ENCODE measurements at regions not wholly inside any gene's neighbourhood (a gene's known extent, or its start where the extent isn't known, plus 50 kb on each side); places are given as distances from the start of the nearest gene placed in this dataset.

DNA sequence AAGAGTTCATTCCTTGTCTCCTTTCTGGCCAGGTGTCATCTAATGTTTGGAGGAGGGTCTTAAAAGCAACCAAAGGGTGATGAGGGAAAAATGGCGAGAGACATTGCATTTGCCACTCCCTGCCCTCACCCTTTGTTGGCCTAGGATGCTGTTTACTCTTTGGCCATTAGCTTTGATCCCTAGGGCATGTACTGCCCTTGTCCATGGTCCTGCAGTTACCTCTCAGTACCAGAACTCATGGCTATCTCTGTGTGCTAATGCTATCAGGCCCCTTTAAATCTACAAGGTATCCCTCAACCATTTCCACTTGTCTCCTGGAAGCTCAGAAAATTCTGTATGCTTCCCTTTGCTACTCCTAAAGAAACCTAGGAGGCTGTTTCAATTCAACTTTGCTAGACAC lies 424.8 kb upstream of the PLXNA2 start:
- Histone ChIP-seq H3K27me3 (ENCODE audit: insufficient read depth, low read length, poor library complexity, severe bottlenecking) (no peaks in the 10 kb centered on the region), H3K9me3 (ENCODE audit: insufficient read depth, low read depth, low read length) (no peaks in the 10 kb centered on the region), H4K20me1 (ENCODE audit: insufficient read depth, low read length, poor library complexity, severe bottlenecking) (no peaks in the 10 kb centered on the region), H3K4me3 (ENCODE audit: low read length, poor library complexity, severe bottlenecking) (no peak overlapping the region), H3F3A (ENCODE audit: low read depth) (no peaks in the 10 kb centered on the region), H2AFZ (ENCODE audit: low read length) (no peak overlapping the region), H3K9me2 (replicated peaks; ENCODE audit: low read depth, low read length) (no peaks in the 10 kb centered on the region), H3K4me1 (ENCODE audit: insufficient read depth, low read length, poor library complexity, severe bottlenecking) (no peaks in the 10 kb centered on the region), H3K36me3 (ENCODE audit: insufficient read depth, low read length) (no peaks in the 10 kb centered on the region), H3K4me2 (ENCODE audit: low read depth, low read length, poor library complexity, severe bottlenecking) (no peak overlapping the region), H3K79me2 (ENCODE audit: insufficient read depth, low read length) (no peaks in the 10 kb centered on the region), H3K9ac (ENCODE audit: low read depth, low read length, poor library complexity, severe bottlenecking) (no peak overlapping the region)
- no peak for TF ChIP-seq EZH2phosphoT487 (IDR thresholded peaks at IDR 0.05; ENCODE audit: borderline replicate concordance)
- TF ChIP-seq, protein P1, sequence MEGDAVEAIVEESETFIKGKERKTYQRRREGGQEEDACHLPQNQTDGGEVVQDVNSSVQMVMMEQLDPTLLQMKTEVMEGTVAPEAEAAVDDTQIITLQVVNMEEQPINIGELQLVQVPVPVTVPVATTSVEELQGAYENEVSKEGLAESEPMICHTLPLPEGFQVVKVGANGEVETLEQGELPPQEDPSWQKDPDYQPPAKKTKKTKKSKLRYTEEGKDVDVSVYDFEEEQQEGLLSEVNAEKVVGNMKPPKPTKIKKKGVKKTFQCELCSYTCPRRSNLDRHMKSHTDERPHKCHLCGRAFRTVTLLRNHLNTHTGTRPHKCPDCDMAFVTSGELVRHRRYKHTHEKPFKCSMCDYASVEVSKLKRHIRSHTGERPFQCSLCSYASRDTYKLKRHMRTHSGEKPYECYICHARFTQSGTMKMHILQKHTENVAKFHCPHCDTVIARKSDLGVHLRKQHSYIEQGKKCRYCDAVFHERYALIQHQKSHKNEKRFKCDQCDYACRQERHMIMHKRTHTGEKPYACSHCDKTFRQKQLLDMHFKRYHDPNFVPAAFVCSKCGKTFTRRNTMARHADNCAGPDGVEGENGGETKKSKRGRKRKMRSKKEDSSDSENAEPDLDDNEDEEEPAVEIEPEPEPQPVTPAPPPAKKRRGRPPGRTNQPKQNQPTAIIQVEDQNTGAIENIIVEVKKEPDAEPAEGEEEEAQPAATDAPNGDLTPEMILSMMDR (conservative IDR thresholded peaks at IDR 0.05; ENCODE audit: low read length): no peak

DNA sequence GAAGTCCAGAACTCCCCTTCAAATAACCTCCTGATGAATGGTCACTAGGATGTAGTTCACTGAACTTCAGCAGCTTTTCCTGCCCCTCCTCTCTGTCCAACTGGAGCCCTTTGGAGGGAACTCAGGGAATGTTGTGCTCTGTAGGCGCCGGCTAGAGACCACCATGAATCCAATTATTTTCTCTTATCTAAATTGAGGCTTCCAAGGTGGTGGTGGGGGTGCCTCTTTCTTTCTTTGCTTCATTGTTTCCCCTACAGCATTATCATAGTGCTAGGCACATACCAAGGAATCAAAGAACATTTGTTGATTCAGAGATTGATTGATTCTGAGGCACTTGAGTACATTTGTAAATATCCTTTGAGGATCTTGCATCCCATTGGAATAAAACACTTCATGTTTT lies 426.6 kb upstream of the PLXNA2 start:
- no peaks in the 10 kb centered on the region for H3K9me3 ChIP-seq (ENCODE audit: insufficient read depth, low read depth, low read length)
- no peaks in the 10 kb centered on the region for H3K79me2 ChIP-seq (ENCODE audit: insufficient read depth, low read length)
- H3K9ac ChIP-seq (ENCODE audit: low read depth, low read length, poor library complexity, severe bottlenecking): no peak overlapping the region
- no peaks in the 10 kb centered on the region for H3K36me3 ChIP-seq (ENCODE audit: insufficient read depth, low read length)
- no peaks in the 10 kb centered on the region for H3K9me2 ChIP-seq (replicated peaks; ENCODE audit: low read depth, low read length)
- no peaks in the 10 kb centered on the region for H3F3A ChIP-seq (ENCODE audit: low read depth)
- H3K4me3 ChIP-seq (ENCODE audit: low read length, poor library complexity, severe bottlenecking): no peak overlapping the region
- no peaks in the 10 kb centered on the region for H4K20me1 ChIP-seq (ENCODE audit: insufficient read depth, low read length, poor library complexity, severe bottlenecking)
- H3K27me3 ChIP-seq (ENCODE audit: insufficient read depth, low read length, poor library complexity, severe bottlenecking): no peaks in the 10 kb centered on the region
- H3K4me1 ChIP-seq (ENCODE audit: insufficient read depth, low read length, poor library complexity, severe bottlenecking): no peaks in the 10 kb centered on the region
- no peak for TF ChIP-seq EZH2phosphoT487 (IDR thresholded peaks at IDR 0.05; ENCODE audit: borderline replicate concordance)
- TF ChIP-seq, protein P1 (conservative IDR thresholded peaks at IDR 0.05; ENCODE audit: low read length): no peak
- H2AFZ ChIP-seq (ENCODE audit: low read length): no peak overlapping the region
- H3K4me2 ChIP-seq (ENCODE audit: low read depth, low read length, poor library complexity, severe bottlenecking): no peak overlapping the region

DNA sequence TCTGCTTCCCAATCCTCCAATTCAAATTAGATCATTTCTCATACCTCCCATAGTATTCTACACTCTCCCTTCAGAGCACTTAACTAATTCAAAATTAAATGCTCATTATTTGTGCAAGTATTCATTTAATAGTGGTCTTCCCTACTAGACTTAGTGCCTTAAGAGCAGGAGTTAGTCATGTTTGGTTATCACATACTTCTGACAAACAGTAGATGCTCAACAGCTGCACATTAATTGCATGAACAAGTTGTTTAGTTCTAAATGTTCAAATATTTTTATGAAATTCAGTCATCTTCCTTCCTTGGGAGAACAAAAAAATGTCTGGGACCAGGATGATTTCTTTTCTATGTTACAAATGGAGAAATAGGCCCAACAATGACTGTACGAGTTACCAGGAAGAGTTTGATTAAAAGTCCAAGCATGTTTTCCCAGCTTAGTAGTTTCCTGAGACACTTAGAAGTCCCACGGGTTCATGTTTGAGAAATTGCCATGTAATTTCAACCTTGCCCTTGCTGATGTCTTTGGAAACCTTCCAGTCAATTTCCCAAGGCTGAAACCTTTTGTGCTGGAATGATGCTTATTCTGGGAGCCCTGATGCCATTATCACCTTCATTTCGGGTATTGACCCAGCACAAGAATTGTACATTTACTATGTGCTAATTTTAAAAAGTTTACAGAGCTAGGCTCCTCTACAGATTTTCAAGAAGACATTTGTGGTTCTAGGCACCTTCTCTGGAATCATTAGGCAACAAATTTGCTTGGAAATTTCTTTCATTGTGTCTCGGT lies 437.9 kb upstream of the PLXNA2 start:
- TF ChIP-seq EZH2phosphoT487 (IDR thresholded peaks at IDR 0.05; ENCODE audit: borderline replicate concordance): no peak
- TF ChIP-seq, protein P1 (conservative IDR thresholded peaks at IDR 0.05; ENCODE audit: low read length): no peak
- no peaks in the 10 kb centered on the region for H3K9me2 ChIP-seq (replicated peaks; ENCODE audit: low read depth, low read length)
- no peaks in the 10 kb centered on the region for H3F3A ChIP-seq (ENCODE audit: low read depth)
- no peaks in the 10 kb centered on the region for H3K79me2 ChIP-seq (ENCODE audit: insufficient read depth, low read length)
- H3K27me3 ChIP-seq (ENCODE audit: insufficient read depth, low read length, poor library complexity, severe bottlenecking): no peaks in the 10 kb centered on the region
- no peaks in the 10 kb centered on the region for H3K36me3 ChIP-seq (ENCODE audit: insufficient read depth, low read length)
- H3K9me3 ChIP-seq (ENCODE audit: insufficient read depth, low read depth, low read length): no peaks in the 10 kb centered on the region
- no peaks in the 10 kb centered on the region for H3K4me1 ChIP-seq (ENCODE audit: insufficient read depth, low read length, poor library complexity, severe bottlenecking)
- H3K4me2 ChIP-seq (ENCODE audit: low read depth, low read length, poor library complexity, severe bottlenecking): no peak overlapping the region
- no peak overlapping the region for H3K9ac ChIP-seq (ENCODE audit: low read depth, low read length, poor library complexity, severe bottlenecking)
- H3K4me3 ChIP-seq (ENCODE audit: low read length, poor library complexity, severe bottlenecking): no peak overlapping the region
- H4K20me1 ChIP-seq (ENCODE audit: insufficient read depth, low read length, poor library complexity, severe bottlenecking): no peaks in the 10 kb centered on the region
- no peak overlapping the region for H2AFZ ChIP-seq (ENCODE audit: low read length)

Data from Loucy (cell line).